ENCODE measurements at regions not wholly inside any gene's neighbourhood (a gene's known extent, or its start where the extent isn't known, plus 50 kb on each side); places are given as distances from the start of the nearest gene placed in this dataset.

- Mint-ChIP-seq H3K27ac (no peak overlapping the region), H3K36me3 (no peaks in the 10 kb centered on the region), H3K9me3 (no peaks in the 10 kb centered on the region), H3K4me3 (no peak overlapping the region), H3K4me1 (no peaks in the 10 kb centered on the region)
- ATAC-seq (no peak), DNase-seq (ENCODE audit: low spot score in 2 of 2) (no peak)
Observed at GRCh38 chr11:129610125-129610524, 205.5 kb upstream of the TMEM45B start.

- H3K4me3 Mint-ChIP-seq: no peak overlapping the region
- DNase-seq (ENCODE audit: low spot score in 2 of 2): no peak
- no peaks in the 10 kb centered on the region for H3K9me3 Mint-ChIP-seq
- H3K36me3 Mint-ChIP-seq: no peaks in the 10 kb centered on the region
- no peak for ATAC-seq
- H3K4me1 Mint-ChIP-seq: no peaks in the 10 kb centered on the region
- H3K27ac Mint-ChIP-seq: no peak overlapping the region
Observed at GRCh38 chr11:129610545-129610944, 205.1 kb upstream of the TMEM45B start.

GRCh38 chr11:129611661-129612446, 203.8 kb upstream of the TMEM45B start:
- H3K4me3 Mint-ChIP-seq: no peak overlapping the region
- no peak overlapping the region for H3K27ac Mint-ChIP-seq
- peaks cover 5% of the 10 kb centered on the region for H3K36me3 Mint-ChIP-seq
- DNase-seq (ENCODE audit: low spot score in 2 of 2): no peak
- H3K9me3 Mint-ChIP-seq: no peaks in the 10 kb centered on the region
- no peak for ATAC-seq
- no peaks in the 10 kb centered on the region for H3K4me1 Mint-ChIP-seq

GRCh38 chr11:129612447-129612961, 203.1 kb upstream of the TMEM45B start:
- H3K4me1 Mint-ChIP-seq: no peaks in the 10 kb centered on the region
- H3K27ac Mint-ChIP-seq: no peak overlapping the region
- H3K4me3 Mint-ChIP-seq: no peak overlapping the region
- no peak for ATAC-seq
- H3K36me3 Mint-ChIP-seq: peaks cover 5% of the 10 kb centered on the region
- H3K9me3 Mint-ChIP-seq: no peaks in the 10 kb centered on the region
- no peak for DNase-seq (ENCODE audit: low spot score in 2 of 2)

- no peaks in the 10 kb centered on the region for H3K4me1 Mint-ChIP-seq
- no peak overlapping the region for H3K27ac Mint-ChIP-seq
- H3K4me3 Mint-ChIP-seq: no peak overlapping the region
- H3K9me3 Mint-ChIP-seq: no peaks in the 10 kb centered on the region
- H3K36me3 Mint-ChIP-seq: peaks cover 5% of the 10 kb centered on the region
- DNase-seq (ENCODE audit: low spot score in 2 of 2): no peak
- ATAC-seq: no peak
Observed at GRCh38 chr11:129613071-129613470, 202.6 kb upstream of the TMEM45B start.

- peaks cover 5% of the 10 kb centered on the region for H3K36me3 Mint-ChIP-seq
- H3K27ac Mint-ChIP-seq: no peak overlapping the region
- H3K4me3 Mint-ChIP-seq: no peak overlapping the region
- H3K4me1 Mint-ChIP-seq: no peaks in the 10 kb centered on the region
- DNase-seq (ENCODE audit: low spot score in 2 of 2): no peak
- no peaks in the 10 kb centered on the region for H3K9me3 Mint-ChIP-seq
- no peak for ATAC-seq
Observed at GRCh38 chr11:129614256-129614944, 201.2 kb upstream of the TMEM45B start.

GRCh38 chr11:129618046-129618569, 197.5 kb upstream of the TMEM45B start:
- H3K4me3 Mint-ChIP-seq: no peak overlapping the region
- ATAC-seq (no peak), DNase-seq (ENCODE audit: low spot score in 2 of 2) (no peak)
- H3K27ac Mint-ChIP-seq: no peak overlapping the region
- H3K4me1 Mint-ChIP-seq: peaks cover 4% of the 10 kb centered on the region
- H3K36me3 Mint-ChIP-seq: peaks cover 5% of the 10 kb centered on the region
- H3K9me3 Mint-ChIP-seq: peaks cover 3% of the 10 kb centered on the region

- ATAC-seq: no peak
- H3K9me3 Mint-ChIP-seq: peaks cover 3% of the 10 kb centered on the region
Observed at GRCh38 chr11:129620237-129621104, 195.2 kb upstream of the TMEM45B start.

GRCh38 chr11:129625930-129626329, 189.7 kb upstream of the TMEM45B start:
- Mint-ChIP-seq H3K27ac (no peak overlapping the region), H3K4me1 (peaks cover 4% of the 10 kb centered on the region), H3K36me3 (no peaks in the 10 kb centered on the region), H3K9me3 (peaks cover 3% of the 10 kb centered on the region), H3K4me3 (no peak overlapping the region)
- DNase-seq (ENCODE audit: low spot score in 2 of 2) (no peak), ATAC-seq (no peak)

More at GRCh38 chr11:129620237-129621104, 195.2 kb upstream of the TMEM45B start:
- no peak overlapping the region for H3K4me3 Mint-ChIP-seq
- H3K27ac Mint-ChIP-seq: no peak overlapping the region
- H3K4me1 Mint-ChIP-seq: peaks cover 4% of the 10 kb centered on the region
- DNase-seq (ENCODE audit: low spot score in 2 of 2): no peak
- peaks cover 5% of the 10 kb centered on the region for H3K36me3 Mint-ChIP-seq

GRCh38 chr11:129631201-129631600, 184.4 kb upstream of the TMEM45B start:
- H3K4me3 Mint-ChIP-seq: no peak overlapping the region
- H3K36me3 Mint-ChIP-seq: no peaks in the 10 kb centered on the region
- H3K27ac Mint-ChIP-seq: no peak overlapping the region
- ATAC-seq (no peak), DNase-seq (ENCODE audit: low spot score in 2 of 2) (no peak)
- no peaks in the 10 kb centered on the region for H3K4me1 Mint-ChIP-seq
- H3K9me3 Mint-ChIP-seq: no peaks in the 10 kb centered on the region

GRCh38 chr11:129636926-129637325, 178.7 kb upstream of the TMEM45B start:
- H3K4me3 Mint-ChIP-seq: no peak overlapping the region
- no peak for ATAC-seq
- no peak overlapping the region for H3K27ac Mint-ChIP-seq

GRCh38 chr11:129637473-129637872, 178.2 kb upstream of the TMEM45B start:
- DNase-seq (ENCODE audit: low spot score in 2 of 2) (no peak), ATAC-seq (peak; percentile 54)
- H3K4me1 Mint-ChIP-seq: peaks cover 9% of the 10 kb centered on the region
- H3K27ac Mint-ChIP-seq: no peak overlapping the region
- no peaks in the 10 kb centered on the region for H3K9me3 Mint-ChIP-seq
- no peak overlapping the region for H3K4me3 Mint-ChIP-seq
- no peaks in the 10 kb centered on the region for H3K36me3 Mint-ChIP-seq

More at GRCh38 chr11:129636926-129637325, 178.7 kb upstream of the TMEM45B start:
- H3K9me3 Mint-ChIP-seq: no peaks in the 10 kb centered on the region
- H3K36me3 Mint-ChIP-seq: no peaks in the 10 kb centered on the region
- DNase-seq (ENCODE audit: low spot score in 2 of 2): no peak
- peaks cover 9% of the 10 kb centered on the region for H3K4me1 Mint-ChIP-seq

GRCh38 chr11:129637983-129638776, 177.5 kb upstream of the TMEM45B start:
- no peak overlapping the region for H3K4me3 Mint-ChIP-seq
- H3K36me3 Mint-ChIP-seq: no peaks in the 10 kb centered on the region

GRCh38 chr11:129639300-129639699, 176.3 kb upstream of the TMEM45B start:
- H3K4me1 Mint-ChIP-seq: peaks cover 15% of the 10 kb centered on the region

More at GRCh38 chr11:129637983-129638776, 177.5 kb upstream of the TMEM45B start:
- no peak overlapping the region for H3K27ac Mint-ChIP-seq
- peaks cover 14% of the 10 kb centered on the region for H3K4me1 Mint-ChIP-seq
- no peak for ATAC-seq
- H3K9me3 Mint-ChIP-seq: no peaks in the 10 kb centered on the region
- no peak for DNase-seq (ENCODE audit: low spot score in 2 of 2)

More at GRCh38 chr11:129639300-129639699, 176.3 kb upstream of the TMEM45B start:
- H3K36me3 Mint-ChIP-seq: no peaks in the 10 kb centered on the region
- H3K27ac Mint-ChIP-seq: no peak overlapping the region
- ATAC-seq: peak; percentile 86
- no peaks in the 10 kb centered on the region for H3K9me3 Mint-ChIP-seq
- no peak overlapping the region for H3K4me3 Mint-ChIP-seq
- DNase-seq (ENCODE audit: low spot score in 2 of 2): no peak
